GM18502 (cell line): ENCODE measurements at regions not wholly inside any gene's neighbourhood (a gene's known extent, or its start where the extent isn't known, plus 50 kb on each side); places are given as distances from the start of the nearest gene placed in this dataset.

Experiments used
- ATAC-seq: cut with Tn5 transposase; IDR thresholded peaks from one replicate; pipeline ENCODE4 v1.9.1; 2021; ENCODE audit warnings: mild to moderate bottlenecking; ENCODE audit not compliant: unreplicated experiment, poor library complexity

DNA sequence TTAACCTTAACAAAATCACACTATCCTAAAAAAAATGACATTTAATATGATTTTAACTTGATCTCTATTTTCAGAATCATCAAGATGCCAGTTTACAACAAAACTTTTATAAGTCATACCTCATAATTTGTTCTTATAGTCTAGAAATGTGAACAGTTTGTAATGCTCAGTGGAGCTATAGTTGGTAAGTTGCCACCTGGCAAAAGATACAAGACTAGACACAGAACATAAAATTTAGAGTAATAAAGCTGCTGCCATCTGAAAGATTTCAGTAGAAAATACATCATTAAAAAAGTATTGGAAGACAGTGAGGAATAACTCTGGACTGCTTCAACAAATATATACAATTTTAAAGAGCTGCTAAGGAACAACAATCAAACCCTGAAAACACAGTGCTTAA is 233.8 kb downstream of the GABRG2 start:
- ATAC-seq, result no peak

DNA sequence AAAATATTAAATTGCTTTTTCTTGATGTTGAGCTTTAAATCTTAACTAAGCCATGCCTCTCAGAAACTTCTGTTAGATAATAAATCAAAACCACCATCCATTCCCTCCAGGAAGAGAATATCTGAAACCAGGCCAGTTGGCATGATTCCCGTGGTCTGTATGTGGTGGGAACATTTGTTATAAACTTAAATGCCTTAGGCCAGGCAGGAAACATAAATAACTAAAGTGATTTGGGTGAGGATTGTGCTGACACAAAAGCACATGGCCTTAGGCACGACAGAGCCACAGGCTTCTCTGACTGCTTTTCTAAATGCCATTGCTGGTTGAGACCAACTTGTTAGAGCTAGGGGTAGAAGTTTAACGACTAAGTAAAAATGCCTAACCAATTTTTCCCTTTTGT is 255.9 kb downstream of the GABRG2 start:
- no peak for ATAC-seq

DNA sequence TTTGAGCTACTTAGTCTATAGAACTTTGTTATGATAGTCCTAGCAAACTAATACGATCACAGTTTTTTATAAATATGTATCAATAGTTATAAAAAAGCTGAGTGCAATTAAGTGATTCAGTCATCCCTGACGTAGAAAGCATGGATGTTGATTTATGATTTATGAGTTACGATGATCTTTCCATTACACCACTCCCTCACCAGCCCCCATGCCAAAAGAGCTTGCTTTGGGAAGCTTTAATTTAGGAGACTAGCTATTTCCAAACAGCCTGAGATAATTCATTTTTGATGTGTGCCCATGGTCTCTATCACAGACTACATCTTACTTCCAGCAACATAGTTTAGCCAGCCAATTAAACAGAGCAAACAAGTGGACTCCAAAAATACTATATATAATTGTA is 256.8 kb downstream of the GABRG2 start:
- ATAC-seq, result no peak

DNA sequence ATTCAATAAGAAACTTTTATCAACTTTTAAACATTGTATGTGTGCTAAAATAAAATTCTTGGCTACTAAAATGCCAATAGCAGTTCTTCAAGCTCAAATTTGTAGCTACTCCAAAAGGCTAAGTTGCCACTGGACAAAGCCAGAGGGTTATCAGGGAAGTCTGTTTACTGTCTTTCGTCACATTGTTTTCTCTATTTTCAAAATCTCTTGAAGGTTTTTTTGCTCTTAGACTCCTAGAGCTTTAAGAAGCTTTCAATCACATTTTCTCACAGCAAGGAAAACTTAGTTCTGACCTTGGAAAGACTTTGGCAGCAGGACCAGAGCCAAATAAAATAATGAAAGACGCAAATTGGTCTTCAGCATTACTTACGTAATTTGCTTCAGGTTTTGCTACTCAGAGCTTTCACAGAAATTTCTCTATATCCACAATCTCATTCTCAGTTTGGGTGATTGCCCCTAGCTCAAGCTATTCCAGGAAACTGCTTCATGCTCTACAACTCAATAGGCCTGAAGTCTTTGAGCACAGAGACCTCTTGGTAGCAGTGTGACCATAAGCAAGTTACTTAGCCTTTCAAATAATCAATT is 257.7 kb downstream of the GABRG2 start:
- ATAC-seq, result no peak

DNA sequence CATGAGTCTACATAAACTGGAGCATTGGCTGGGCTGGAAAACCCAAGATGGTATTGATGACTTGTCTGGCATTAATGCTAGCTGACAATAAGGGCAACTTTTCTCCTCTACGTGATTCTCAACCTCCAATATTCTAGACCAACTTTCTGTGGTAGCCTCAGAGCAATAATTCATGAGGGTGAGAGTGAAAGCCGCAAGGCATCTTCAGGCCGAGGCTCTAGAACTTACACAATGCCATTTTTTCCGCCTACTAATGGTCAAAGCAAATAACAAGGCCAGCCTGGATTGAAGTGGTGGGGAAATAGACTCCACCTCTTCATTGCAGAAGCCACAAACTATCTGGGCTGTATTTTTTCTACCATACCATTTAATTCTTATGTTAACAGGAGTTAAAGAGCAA is 267.4 kb downstream of the GABRG2 start:
- ATAC-seq, result no peak

DNA sequence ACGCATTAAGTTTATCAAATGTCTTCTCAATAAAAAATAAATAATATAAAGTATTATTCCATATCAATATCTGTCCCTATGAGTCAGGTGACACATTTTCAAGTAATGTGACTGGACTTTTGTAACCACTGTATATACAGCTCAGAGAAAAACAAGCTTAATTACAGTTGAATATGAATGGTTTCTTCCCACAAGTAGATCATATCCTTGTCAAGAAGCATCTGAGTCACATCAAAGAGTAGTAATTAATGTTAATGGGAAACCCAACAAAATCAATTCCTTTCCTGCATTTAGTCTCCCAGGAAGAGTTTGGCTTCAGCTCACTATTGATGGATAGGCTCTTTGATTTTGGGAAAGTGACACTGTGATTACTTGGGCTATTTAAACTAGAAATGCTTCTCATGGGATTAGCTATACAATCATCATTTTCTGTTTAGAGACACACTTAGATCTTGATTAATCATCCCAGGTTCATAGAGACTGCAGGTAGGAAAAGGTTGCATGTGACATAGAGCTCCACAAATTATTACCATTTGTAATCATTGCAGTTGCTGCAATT is 292.9 kb downstream of the GABRG2 start:
- ATAC-seq, result no peak

DNA sequence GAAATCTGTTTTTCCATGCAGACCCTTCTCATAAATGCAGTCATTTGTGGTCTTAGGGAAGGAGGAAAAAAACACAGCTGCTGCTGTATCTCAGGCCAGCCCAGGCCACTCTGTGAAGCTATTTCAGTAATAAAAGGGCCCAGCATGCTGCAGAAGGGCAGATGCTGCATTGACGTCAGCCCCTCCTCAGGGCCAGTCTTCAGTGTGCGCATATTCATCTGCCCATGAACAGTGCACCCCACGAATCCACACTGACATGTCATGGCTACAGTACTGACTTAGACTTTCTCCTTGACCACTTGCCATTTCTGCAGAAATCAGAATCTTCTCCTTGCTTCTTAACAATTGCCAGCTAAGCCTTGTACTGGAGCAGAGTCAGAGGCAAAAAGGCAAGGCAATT is 304.7 kb downstream of the GABRG2 start:
- ATAC-seq, result no peak

DNA sequence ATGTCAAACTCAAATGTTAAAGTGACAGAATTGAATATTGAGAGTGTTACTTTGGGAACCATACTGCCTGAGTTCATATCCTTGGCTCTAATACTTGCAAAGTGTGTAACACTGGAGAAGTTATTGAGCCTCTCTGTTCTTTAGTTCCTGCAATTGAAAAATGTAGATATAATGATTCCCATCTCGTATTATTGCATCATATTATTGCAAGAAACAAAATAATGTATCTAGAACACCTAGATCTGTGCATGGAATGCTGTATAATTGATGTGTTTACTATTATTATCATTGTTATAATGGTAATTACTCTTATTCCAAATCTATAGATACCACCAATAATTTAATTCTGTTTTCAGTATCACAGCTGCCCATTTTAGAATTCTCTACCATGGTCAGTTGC is 310.3 kb downstream of the GABRG2 start:
- no peak for ATAC-seq

DNA sequence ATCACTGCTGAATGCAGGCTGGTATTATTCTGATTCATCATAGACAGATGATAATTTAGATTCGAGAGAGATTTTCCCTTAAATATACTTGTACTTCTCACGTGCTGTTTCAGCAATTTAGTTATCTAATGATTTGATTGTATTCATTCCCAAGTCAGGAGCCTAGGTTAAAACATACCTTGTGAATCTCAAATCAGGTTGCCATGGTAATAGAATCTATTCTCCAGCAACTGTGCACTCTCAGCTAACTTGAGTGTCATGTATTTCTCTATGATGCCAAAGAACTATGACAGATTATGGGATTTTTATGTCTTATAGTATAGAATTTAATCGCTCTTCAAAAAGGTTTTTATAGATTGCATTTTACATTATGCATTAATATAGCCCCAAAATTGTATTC is 315.3 kb downstream of the GABRG2 start:
- no peak for ATAC-seq

DNA sequence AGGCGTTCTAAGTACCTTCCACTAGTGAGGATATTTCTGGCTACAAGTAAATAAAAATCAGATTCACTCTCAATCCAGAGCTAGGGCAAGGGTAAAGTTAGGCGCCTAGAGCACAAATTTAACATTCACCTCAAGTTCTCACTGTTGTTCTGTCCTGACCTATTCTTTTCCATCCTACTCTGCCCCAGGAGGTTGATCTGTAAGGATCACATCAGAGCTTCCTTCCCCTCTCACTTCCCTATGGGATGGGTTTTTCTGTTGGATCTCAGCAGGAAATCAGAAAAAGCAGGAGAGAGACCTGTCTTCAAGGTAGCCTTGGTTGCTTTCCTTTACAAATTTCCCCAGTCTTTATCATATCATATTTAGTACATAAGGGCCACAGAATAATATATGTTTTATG is 316.7 kb downstream of the GABRG2 start:
- no peak for ATAC-seq

DNA sequence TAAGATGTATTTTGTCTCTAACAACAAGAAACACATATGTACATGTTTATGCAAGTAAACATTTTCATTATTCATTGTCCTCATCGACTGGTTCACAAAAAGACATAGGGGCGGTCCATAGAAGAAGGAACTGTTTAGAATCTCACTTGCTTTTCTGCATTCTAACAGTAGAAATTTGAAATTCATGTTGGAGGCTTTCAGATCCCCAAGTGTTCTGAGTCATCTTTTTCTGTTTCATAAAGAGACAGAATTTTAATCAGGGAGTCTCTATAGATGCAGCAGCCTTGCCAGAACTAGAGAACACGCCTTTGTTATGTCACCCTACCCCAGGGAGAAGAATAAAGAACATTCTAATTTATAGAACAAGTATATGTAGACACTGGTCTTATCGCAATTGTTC is 324.3 kb downstream of the GABRG2 start:
- no peak for ATAC-seq

DNA sequence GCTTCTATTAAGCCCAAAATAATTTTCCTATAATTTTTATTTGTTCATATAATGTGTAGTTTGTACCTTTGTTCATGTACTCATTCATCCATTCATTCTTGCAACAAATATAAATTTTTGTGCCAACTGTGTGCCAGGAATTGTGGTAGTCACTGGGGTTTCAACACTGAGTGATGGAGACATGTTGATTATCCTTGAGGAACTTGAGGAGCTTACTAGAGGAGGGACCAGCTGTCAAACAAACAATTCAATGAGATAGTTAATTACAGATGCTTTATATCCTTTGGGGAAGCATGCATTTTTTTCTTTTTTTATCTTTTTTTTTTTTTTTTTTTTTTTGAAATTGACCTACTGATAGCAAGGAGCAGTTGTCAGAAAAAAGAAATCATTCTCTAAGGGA is 324.8 kb downstream of the GABRG2 start:
- ATAC-seq, result no peak

DNA sequence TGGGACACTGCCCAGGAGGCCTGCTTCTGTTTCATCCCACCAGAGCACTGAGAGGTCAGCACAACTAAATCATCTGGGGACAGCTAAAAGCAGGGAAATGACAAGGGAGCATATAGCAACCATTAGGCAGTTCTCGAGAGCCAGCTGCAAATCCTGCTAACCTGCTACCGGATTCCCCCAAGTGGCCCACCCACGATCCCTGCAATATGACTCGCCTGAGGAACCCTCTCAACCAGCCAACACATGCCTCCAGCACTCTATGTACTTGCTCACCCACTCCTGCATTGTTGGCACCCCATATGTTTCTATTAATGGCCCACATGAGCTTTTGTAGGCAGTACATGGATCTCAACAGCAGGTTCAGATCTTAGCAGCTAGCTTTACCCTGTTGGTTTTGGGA is 326.0 kb downstream of the GABRG2 start:
- no peak for ATAC-seq

DNA sequence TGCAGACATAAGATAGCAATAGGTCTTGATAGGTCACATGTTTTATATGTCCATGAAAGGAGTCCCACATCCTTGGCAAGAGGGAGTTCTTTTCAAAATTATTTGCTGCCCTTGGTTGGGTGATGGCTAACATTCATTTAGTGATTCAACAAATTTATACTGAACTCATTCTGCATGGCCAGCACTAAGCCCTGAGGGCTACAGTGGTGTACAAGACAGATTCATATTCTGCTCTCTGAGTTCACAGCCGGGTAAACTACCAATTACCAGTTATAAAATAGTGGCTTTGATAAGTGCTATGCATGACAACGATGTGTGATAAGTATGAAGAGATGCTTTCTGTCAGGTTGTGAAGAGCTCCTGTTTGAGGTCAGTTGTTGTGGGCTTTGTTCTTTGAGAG is 340.0 kb downstream of the GABRG2 start:
- no peak for ATAC-seq

DNA sequence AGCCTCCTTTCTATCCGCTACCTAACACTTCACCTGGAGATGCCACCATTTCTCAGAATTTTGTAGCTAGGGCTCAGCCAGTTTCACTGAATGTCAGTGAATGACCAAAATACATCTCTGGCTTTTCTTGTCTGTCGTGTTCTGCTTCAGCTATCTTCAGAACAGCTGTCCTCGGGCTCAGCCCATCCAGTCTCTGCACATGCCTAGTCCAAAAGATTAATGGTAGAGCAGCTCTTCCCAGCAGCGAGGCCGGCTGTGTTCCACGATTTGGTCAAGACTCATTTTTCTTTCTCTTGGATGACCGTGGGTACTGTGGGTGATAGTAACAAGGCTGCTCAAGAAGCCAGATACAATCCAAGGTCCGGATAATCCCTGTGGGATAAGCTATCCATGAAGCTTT is 342.8 kb downstream of the GABRG2 start:
- ATAC-seq, result no peak

DNA sequence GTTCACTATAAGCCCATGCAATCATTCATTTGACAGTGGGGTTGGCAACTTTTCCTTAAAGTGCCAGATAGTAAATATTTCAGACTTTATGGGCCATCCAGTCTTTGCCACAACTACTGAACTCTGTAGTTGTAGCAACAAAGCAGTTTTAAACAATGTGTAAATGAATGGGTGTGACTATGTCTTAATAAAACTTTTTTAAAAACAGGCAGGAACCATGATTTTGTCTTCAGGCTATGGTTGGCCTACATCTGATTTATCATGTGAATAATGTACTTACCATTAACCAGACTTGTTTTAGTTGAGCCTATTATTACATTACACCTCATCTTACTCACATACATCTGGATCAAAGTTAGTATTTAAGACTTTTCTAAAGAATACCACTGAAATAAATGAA is 361.6 kb downstream of the GABRG2 start:
- no peak for ATAC-seq

DNA sequence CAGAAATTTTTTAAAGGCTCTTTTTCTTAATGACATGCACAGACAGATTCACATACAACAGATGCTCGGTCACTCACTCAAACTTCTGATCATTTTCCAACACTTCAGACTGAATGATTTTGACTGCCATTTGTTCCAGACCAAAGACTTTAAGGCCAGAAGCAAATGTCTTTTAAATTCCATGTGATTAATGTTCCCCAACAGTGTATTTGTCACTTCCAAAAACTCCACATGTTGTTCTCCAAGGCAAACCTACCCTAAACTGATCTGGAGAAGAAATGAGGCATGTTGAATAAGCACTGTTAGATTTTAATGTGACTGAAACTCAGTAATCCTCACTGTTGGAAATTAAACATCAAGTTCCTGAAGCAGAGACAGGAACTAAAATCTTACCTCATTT is 366.7 kb downstream of the GABRG2 start:
- no peak for ATAC-seq

DNA sequence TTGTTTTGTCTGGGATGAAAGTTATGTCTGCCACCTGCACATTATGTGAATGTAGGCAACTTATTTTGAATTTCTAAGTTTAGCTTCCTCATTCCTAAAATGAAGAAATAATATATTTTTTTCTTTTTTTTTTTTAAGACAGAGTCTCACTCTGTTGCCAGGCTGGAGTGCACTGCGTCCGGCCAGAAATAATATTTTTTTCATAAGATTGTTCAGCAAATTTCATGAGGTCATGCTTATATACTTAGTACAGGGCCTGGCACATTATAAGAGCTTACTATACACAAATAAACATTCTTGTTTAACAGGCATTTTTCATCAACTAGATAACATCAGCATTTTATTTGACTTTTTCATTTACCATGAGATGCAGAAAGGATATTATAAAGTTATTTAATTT is 368.5 kb downstream of the GABRG2 start:
- no peak for ATAC-seq

DNA sequence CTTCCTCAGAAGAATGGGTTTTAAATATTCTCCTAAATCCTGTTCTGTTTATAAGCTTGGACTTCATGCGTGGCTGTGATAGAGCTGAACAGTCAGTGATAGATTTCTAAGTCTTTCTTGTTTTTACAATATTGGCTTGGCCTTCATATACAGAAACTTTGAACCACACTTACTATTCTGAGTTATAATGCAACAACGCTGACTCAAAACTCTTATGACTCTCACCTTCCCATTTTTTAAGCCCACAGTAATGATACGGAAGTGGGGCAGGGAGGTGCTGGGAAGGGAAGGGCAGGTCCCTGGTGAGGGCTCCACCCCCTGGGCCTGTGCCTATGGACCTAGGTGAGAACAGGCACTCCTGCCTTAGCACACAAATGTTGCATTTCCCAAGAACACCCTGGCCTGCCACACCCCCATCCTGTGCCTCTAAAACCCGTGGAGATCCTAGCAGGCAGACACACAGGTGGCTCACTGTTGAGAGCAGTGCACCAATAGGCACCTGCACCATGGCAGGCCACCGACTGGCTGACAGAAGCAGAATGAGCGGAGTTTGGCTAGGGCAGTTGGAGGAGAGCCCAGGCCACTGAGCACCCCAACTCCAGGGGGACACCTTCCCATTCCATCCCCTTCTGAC is 376.7 kb downstream of the GABRG2 start:
- ATAC-seq, result no peak

DNA sequence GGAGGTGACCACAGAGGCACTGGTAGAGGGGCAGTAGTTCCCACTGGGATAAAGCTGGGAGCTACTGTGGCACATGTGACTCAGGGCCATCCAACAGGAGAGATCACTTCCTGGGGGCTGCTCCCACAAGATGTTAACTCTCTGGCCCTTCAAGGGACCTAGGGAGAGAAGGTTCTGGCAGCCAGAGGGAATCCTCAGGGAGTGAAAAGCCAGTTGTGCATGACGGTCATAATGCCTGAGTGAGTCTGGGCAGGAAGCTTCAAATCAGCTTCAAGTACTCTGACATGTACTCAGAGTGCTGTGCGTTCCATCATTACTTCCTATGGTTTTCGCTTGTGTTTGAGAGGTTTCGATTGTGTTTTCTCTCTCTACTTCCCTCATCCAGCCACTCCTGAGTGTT is 388.5 kb downstream of the GABRG2 start:
- no peak for ATAC-seq

DNA sequence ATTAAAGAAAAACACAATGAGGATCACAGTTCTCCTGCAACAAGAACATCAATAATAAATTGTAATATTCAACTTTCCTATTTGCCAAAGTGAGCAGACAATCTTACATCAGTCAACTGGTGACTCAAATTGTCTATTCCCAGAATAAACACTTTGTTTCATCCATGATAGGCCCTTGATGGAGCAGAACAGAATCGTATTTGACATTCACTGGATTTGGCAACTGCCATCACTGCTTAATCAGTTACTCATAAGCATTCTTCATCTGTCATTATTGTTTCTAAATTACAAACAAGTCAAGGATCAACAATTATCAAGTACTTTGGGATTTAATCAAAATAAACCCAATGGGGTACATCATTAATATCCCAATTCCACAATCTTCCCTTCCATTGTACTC is 398.4 kb downstream of the GABRG2 start:
- ATAC-seq, result no peak

DNA sequence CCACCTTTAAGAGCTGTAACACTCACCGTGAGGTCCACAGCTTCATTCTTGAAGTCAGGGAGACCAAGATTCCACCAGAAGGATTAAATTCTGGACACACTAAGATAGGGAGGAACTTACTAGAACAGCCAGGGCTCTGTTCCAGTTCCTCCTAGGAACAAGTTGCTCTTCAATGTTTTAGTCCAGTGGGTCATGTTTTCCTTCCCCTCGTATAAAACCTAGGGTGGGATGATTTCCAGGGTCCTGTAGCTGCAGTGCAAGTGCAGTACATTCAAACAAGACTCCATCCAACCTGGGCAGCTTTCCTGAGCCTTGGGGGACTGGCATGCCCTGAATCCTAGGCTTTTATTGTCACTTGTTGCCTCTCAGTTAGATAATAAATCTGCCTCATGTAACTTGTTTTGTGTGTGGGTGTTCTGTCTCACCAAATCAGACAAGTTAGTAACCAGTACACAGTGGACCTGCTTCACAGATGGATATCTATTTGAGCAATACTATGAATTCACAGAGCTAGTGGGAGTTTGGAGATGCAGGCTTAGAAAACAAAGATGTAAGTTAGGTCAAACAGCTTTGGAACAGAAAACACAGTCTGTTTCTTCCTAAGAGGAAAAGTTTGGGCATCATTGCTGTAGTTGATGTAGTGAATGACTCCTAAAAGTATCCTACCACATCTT is 405.6 kb downstream of the GABRG2 start:
- no peak for ATAC-seq
